Urinary bladder (tissue), 3 donors: ENCODE measurements at regions not wholly inside any gene's neighbourhood (a gene's known extent, or its start where the extent isn't known, plus 50 kb on each side); places are given as distances from the start of the nearest gene placed in this dataset.

Experiments used
- DNase-seq: peaks from one replicate; pipeline ENCODE4 v3.0.0-alpha.2; 2015; ENCODE audit errors: extremely low spot score
- H3K27ac ChIP-seq: one replicate; pipeline ENCODE4 v1.5.1; 2013; ENCODE audit warnings: low read depth, mild to moderate bottlenecking, moderate library complexity
- H3K36me3 ChIP-seq: one replicate; pipeline ENCODE4 v1.6.1; 2013; ENCODE audit warnings: mild to moderate bottlenecking, moderate library complexity; ENCODE audit not compliant: insufficient read depth
- H3K4me1 ChIP-seq: one replicate; pipeline ENCODE4 v1.6.1; 2013; ENCODE audit warnings: mild to moderate bottlenecking, moderate library complexity; ENCODE audit not compliant: insufficient read depth
- H3K4me3 ChIP-seq: one replicate; pipeline ENCODE4 v1.5.1; 2013; ENCODE audit warnings: low read depth, low read length
- WGBS: extraction: QIAGEN DNeasy Blood & Tissue Kit; methylation state at CpG from one replicate; pipeline ENCODE4 v1.1.7; 2013; 5-methylcytosine and 5-hydroxymethylcytosine counted together
- donor health status: healthy with polysubstance abuse.
- donor health status: healthy.

- H3K4me1 ChIP-seq: no peaks in the 10 kb centered on the region
- 53% methylated on average over 3 of the region's 3 CpGs for WGBS
- H3K36me3 ChIP-seq: no peaks in the 10 kb centered on the region
- no peak overlapping the region for H3K4me3 ChIP-seq
- DNase-seq: no peak
- H3K27ac ChIP-seq: no peak overlapping the region
These were observed 79.3 kb upstream of the POU3F3 start for GRCh38 chr2:104774631-104775030.

GRCh38 chr2:104777721-104778120 lies 76.2 kb upstream of the POU3F3 start:
- Histone ChIP-seq H3K4me3 (no peak overlapping the region), H3K36me3 (no peaks in the 10 kb centered on the region), H3K4me1 (no peaks in the 10 kb centered on the region), H3K27ac (no peak overlapping the region)
- 76% methylated on average over 2 of the region's 2 CpGs for WGBS
- no peak for DNase-seq

- no peak overlapping the region for H3K27ac ChIP-seq
- H3K4me1 ChIP-seq: no peaks in the 10 kb centered on the region
- no peaks in the 10 kb centered on the region for H3K36me3 ChIP-seq
These were observed 72.8 kb upstream of the POU3F3 start for GRCh38 chr2:104781151-104781550.

GRCh38 chr2:104784264-104784663 lies 69.7 kb upstream of the POU3F3 start:
- no peaks in the 10 kb centered on the region for H3K4me1 ChIP-seq
- DNase-seq: no peak
- H3K36me3 ChIP-seq: no peaks in the 10 kb centered on the region
- no peak overlapping the region for H3K4me3 ChIP-seq
- 93% methylated on average over 3 of the region's 3 CpGs for WGBS
- H3K27ac ChIP-seq: no peak overlapping the region

More at GRCh38 chr2:104781151-104781550, 72.8 kb upstream of the POU3F3 start:
- H3K4me3 ChIP-seq: no peak overlapping the region
- DNase-seq: no peak

GRCh38 chr2:104786204-104786603 lies 67.7 kb upstream of the POU3F3 start:
- no peak overlapping the region for H3K27ac ChIP-seq
- no peak overlapping the region for H3K4me3 ChIP-seq
- H3K36me3 ChIP-seq: no peaks in the 10 kb centered on the region
- WGBS: 81% methylated on average over 8 of the region's 8 CpGs
- no peaks in the 10 kb centered on the region for H3K4me1 ChIP-seq
- no peak for DNase-seq

- Histone ChIP-seq H3K4me1 (no peaks in the 10 kb centered on the region), H3K36me3 (no peaks in the 10 kb centered on the region), H3K27ac (no peak overlapping the region), H3K4me3 (no peak overlapping the region)
- WGBS: 30% methylated on average over 2 of the region's 2 CpGs
- no peak for DNase-seq
These were observed 67.1 kb upstream of the POU3F3 start for GRCh38 chr2:104786821-104787220.

- H3K4me1 ChIP-seq: no peaks in the 10 kb centered on the region
- DNase-seq: no peak
- H3K4me3 ChIP-seq: no peak overlapping the region
- 71% methylated on average over 8 of the region's 8 CpGs for WGBS
- H3K36me3 ChIP-seq: no peaks in the 10 kb centered on the region
- H3K27ac ChIP-seq: no peak overlapping the region
These were observed 66.4 kb upstream of the POU3F3 start for GRCh38 chr2:104787298-104788065.

GRCh38 chr2:104788742-104789455 lies 65.0 kb upstream of the POU3F3 start:
- no peak for DNase-seq
- no peaks in the 10 kb centered on the region for H3K36me3 ChIP-seq
- H3K4me3 ChIP-seq: no peak overlapping the region
- 80% methylated on average over 16 of the region's 16 CpGs for WGBS
- H3K4me1 ChIP-seq: no peaks in the 10 kb centered on the region
- H3K27ac ChIP-seq: no peak overlapping the region

GRCh38 chr2:104790100-104790811 lies 63.7 kb upstream of the POU3F3 start:
- H3K36me3 ChIP-seq: no peaks in the 10 kb centered on the region
- H3K4me3 ChIP-seq: no peak overlapping the region
- no peak for DNase-seq
- no peak overlapping the region for H3K27ac ChIP-seq
- no peaks in the 10 kb centered on the region for H3K4me1 ChIP-seq
- WGBS: 25% methylated on average over 18 of the region's 18 CpGs

- H3K27ac ChIP-seq: no peak overlapping the region
- 84% methylated on average over 4 of the region's 4 CpGs for WGBS
- no peak for DNase-seq
- H3K36me3 ChIP-seq: no peaks in the 10 kb centered on the region
- no peaks in the 10 kb centered on the region for H3K4me1 ChIP-seq
- H3K4me3 ChIP-seq: no peak overlapping the region
These were observed 62.9 kb upstream of the POU3F3 start for GRCh38 chr2:104790901-104791495.

- H3K4me3 ChIP-seq: no peak overlapping the region
- 90% methylated on average over 4 of the region's 4 CpGs for WGBS
- no peaks in the 10 kb centered on the region for H3K4me1 ChIP-seq
- no peak for DNase-seq
- H3K27ac ChIP-seq: no peak overlapping the region
- no peaks in the 10 kb centered on the region for H3K36me3 ChIP-seq
These were observed 59.9 kb upstream of the POU3F3 start for GRCh38 chr2:104793966-104794365.

GRCh38 chr2:104794441-104794840 lies 59.5 kb upstream of the POU3F3 start:
- Histone ChIP-seq H3K4me1 (no peaks in the 10 kb centered on the region), H3K36me3 (no peaks in the 10 kb centered on the region), H3K27ac (no peak overlapping the region), H3K4me3 (no peak overlapping the region)
- no peak for DNase-seq
- WGBS: 67% methylated on average over 2 of the region's 2 CpGs
